HEK293 (cell line): ENCODE measurements at regions not wholly inside any gene's neighbourhood (a gene's known extent, or its start where the extent isn't known, plus 50 kb on each side); places are given as distances from the start of the nearest gene placed in this dataset.
A peak's percentile ranks its signal among the peaks of the same experiment; 100 is the strongest.

Experiments used
- CTCF ChIA-PET: fragments of 350-600 bp; formaldehyde crosslinking; extraction: SDS; loops from one replicate; lab custom pipeline; 2021; ENCODE audit warnings: antibody characterized with exemption; lab: Yijun Ruan, JAX
- POLR2A ChIA-PET: fragments of 300-600 bp; formaldehyde crosslinking; extraction: SDS; loops from one replicate; lab custom pipeline; 2020; ENCODE audit warnings: antibody characterized with exemption, inconsistent platforms; lab: Yijun Ruan, JAX
- H3K27ac ChIP-seq: fragments of 200-500 bp; sonication (Bioruptor generic); 2 replicates; pipeline ENCODE4 v1.5.1; 2014; ENCODE audit warnings: low read depth, low read length, control low read depth, inconsistent platforms; ENCODE audit errors: extremely low read depth
- H3K36me3 ChIP-seq, 2 experiments: fragments of 200-500 bp in 1 of 2; sonication (Bioruptor generic) in 1 of 2; 1 replicate in 1 of 2; 2 replicates in 1 of 2; pipeline ENCODE4 v1.5.1; 2014 to 2017; ENCODE audit warnings: inconsistent platforms in 2 of 2, low read length in 2 of 2; ENCODE audit not compliant: control insufficient read depth in 2 of 2, insufficient read depth in 1 of 2
- H3K4me1 ChIP-seq: fragments of 200-500 bp; sonication (Bioruptor generic); 2 replicates; pipeline ENCODE4 v1.5.1; 2014; ENCODE audit warnings: mild to moderate bottlenecking, low read length, inconsistent platforms; ENCODE audit not compliant: control insufficient read depth, insufficient read depth
- H3K4me3 ChIP-seq: 2 replicates; pipeline ENCODE4 v1.5.1; 2011; ENCODE audit warnings: low read depth, mild to moderate bottlenecking, control low read depth, low read length, moderate library complexity
- H3K9me3 ChIP-seq: fragments of 200-500 bp; sonication (Bioruptor generic); 2 replicates; pipeline ENCODE4 v1.5.1; 2014; ENCODE audit warnings: low read depth, low read length, inconsistent platforms; ENCODE audit not compliant: control insufficient read depth, insufficient read depth
- GLIS1 ChIP-seq: fragments of 450-650 bp; formaldehyde crosslinking; IDR thresholded peaks from 2 replicates; pipeline ENCODE4 v1.5.1; 2016; ENCODE audit warnings: missing biosample characterization, missing genetic modification characterization
- OSR2 ChIP-seq: fragments of 450-650 bp; formaldehyde crosslinking; IDR thresholded peaks from 2 replicates; pipeline ENCODE4 v1.5.1; 2016; ENCODE audit warnings: missing biosample characterization, missing genetic modification characterization
- PRDM1 ChIP-seq: fragments of 450-650 bp; formaldehyde crosslinking; IDR thresholded peaks from 2 replicates; pipeline ENCODE4; 2016; ENCODE audit warnings: missing biosample characterization, missing genetic modification characterization
- SALL2 ChIP-seq: fragments of 450-650 bp; formaldehyde crosslinking; IDR thresholded peaks from 2 replicates; pipeline ENCODE4 v1.5.0; 2017; ENCODE audit warnings: missing biosample characterization, mild to moderate bottlenecking, missing genetic modification characterization, borderline replicate concordance
- SETDB1 ChIP-seq: IDR thresholded peaks from one replicate; pipeline ENCODE4 v1.6.1; 2017; ENCODE audit warnings: mild to moderate bottlenecking, low read length, moderate library complexity, mixed read lengths; ENCODE audit not compliant: insufficient read length
- TRIM28 ChIP-seq: IDR thresholded peaks from 2 replicates; pipeline ENCODE4 v1.6.1; 2011; ENCODE audit warnings: low read length, control low read depth, borderline replicate concordance
- YY1 ChIP-seq: fragments of 450-650 bp; formaldehyde crosslinking; IDR thresholded peaks from 2 replicates; pipeline ENCODE4 v1.5.1; 2018; ENCODE audit warnings: missing biosample characterization, missing genetic modification characterization
- ZBTB1 ChIP-seq: fragments of 450-650 bp; formaldehyde crosslinking; IDR thresholded peaks from 2 replicates; pipeline ENCODE4 v1.5.1; 2016; ENCODE audit warnings: missing biosample characterization, missing genetic modification characterization
- ZBTB20 ChIP-seq: fragments of 450-650 bp; formaldehyde crosslinking; IDR thresholded peaks from 2 replicates; pipeline ENCODE4 v1.5.1; 2016; ENCODE audit warnings: missing biosample characterization, missing genetic modification characterization
- ZBTB48 ChIP-seq: fragments of 450-650 bp; formaldehyde crosslinking; IDR thresholded peaks from 2 replicates; pipeline ENCODE4 v1.5.1; 2016; ENCODE audit warnings: missing biosample characterization, missing genetic modification characterization
- ZBTB8A ChIP-seq: fragments of 450-650 bp; formaldehyde crosslinking; IDR thresholded peaks from 2 replicates; pipeline ENCODE4 v1.5.1; 2016; ENCODE audit warnings: missing biosample characterization, missing genetic modification characterization
- ZFP3 ChIP-seq: fragments of 450-650 bp; formaldehyde crosslinking; IDR thresholded peaks from 2 replicates; pipeline ENCODE4 v1.5.1; 2016; ENCODE audit warnings: low read depth, missing biosample characterization, missing genetic modification characterization
- ZNF19 ChIP-seq: fragments of 450-650 bp; formaldehyde crosslinking; IDR thresholded peaks from 2 replicates; pipeline ENCODE4; 2016; ENCODE audit warnings: missing biosample characterization, missing genetic modification characterization, low read depth
- ZNF24 ChIP-seq: fragments of 450-650 bp; formaldehyde crosslinking; IDR thresholded peaks from 2 replicates; pipeline ENCODE4 v1.5.1; 2016; ENCODE audit warnings: missing biosample characterization, missing genetic modification characterization
- ZNF350 ChIP-seq: fragments of 450-650 bp; formaldehyde crosslinking; IDR thresholded peaks from 2 replicates; pipeline ENCODE4 v1.5.0; 2017; ENCODE audit warnings: missing biosample characterization, mild to moderate bottlenecking, missing genetic modification characterization
- ZNF426 ChIP-seq: fragments of 450-650 bp; formaldehyde crosslinking; IDR thresholded peaks from 2 replicates; pipeline ENCODE4 v1.5.1; 2017; ENCODE audit warnings: missing biosample characterization, missing genetic modification characterization, mild to moderate bottlenecking, inconsistent platforms, moderate library complexity
- ZNF571 ChIP-seq: fragments of 450-650 bp; formaldehyde crosslinking; IDR thresholded peaks from 2 replicates; pipeline ENCODE4 v1.5.0; 2017; ENCODE audit warnings: missing biosample characterization, missing genetic modification characterization
- ZNF585B ChIP-seq: fragments of 450-650 bp; formaldehyde crosslinking; IDR thresholded peaks from 2 replicates; pipeline ENCODE4 v1.5.1; 2016; ENCODE audit warnings: missing biosample characterization, missing genetic modification characterization
- ZNF621 ChIP-seq: fragments of 450-650 bp; formaldehyde crosslinking; IDR thresholded peaks from 2 replicates; pipeline ENCODE4 v1.5.1; 2017; ENCODE audit warnings: missing biosample characterization, missing genetic modification characterization
- ZNF623 ChIP-seq: fragments of 450-650 bp; formaldehyde crosslinking; IDR thresholded peaks from 2 replicates; pipeline ENCODE4 v1.5.1; 2016; ENCODE audit warnings: missing biosample characterization, missing genetic modification characterization
- ZNF768 ChIP-seq: fragments of 450-650 bp; formaldehyde crosslinking; IDR thresholded peaks from 2 replicates; pipeline ENCODE4 v1.5.1; 2018; ENCODE audit warnings: missing biosample characterization, mild to moderate bottlenecking, missing genetic modification characterization
- ZNF791 ChIP-seq: fragments of 450-650 bp; formaldehyde crosslinking; IDR thresholded peaks from 2 replicates; pipeline ENCODE4 v1.5.1; 2016; ENCODE audit warnings: missing biosample characterization, missing genetic modification characterization
- ZSCAN30 ChIP-seq: fragments of 450-650 bp; IDR thresholded peaks from 2 replicates; pipeline ENCODE4 v1.5.1; 2018; ENCODE audit warnings: missing biosample characterization, mild to moderate bottlenecking, missing genetic modification characterization, moderate library complexity
- TF ChIP-seq, protein P1 (sequence below): fragments of 450-650 bp; formaldehyde crosslinking; IDR thresholded peaks from 2 replicates; pipeline ENCODE4 v1.5.1; 2016; ENCODE audit warnings: missing biosample characterization, missing genetic modification characterization
- TF ChIP-seq, protein P2 (sequence below): fragments of 450-650 bp; IDR thresholded peaks from 2 replicates; pipeline ENCODE4 v1.5.1; 2018; ENCODE audit warnings: missing biosample characterization, mild to moderate bottlenecking, missing genetic modification characterization
- TF ChIP-seq, protein P3 (sequence below): fragments of 450-650 bp; formaldehyde crosslinking; IDR thresholded peaks from 2 replicates; pipeline ENCODE4 v1.5.1; 2016; ENCODE audit warnings: missing biosample characterization, missing genetic modification characterization
- TF ChIP-seq, protein P4 (sequence below): fragments of 450-650 bp; formaldehyde crosslinking; IDR thresholded peaks from 2 replicates; pipeline ENCODE4 v1.5.1; 2016; ENCODE audit warnings: missing biosample characterization, missing genetic modification characterization
- TF ChIP-seq, protein P5 (sequence below): fragments of 450-650 bp; formaldehyde crosslinking; IDR thresholded peaks from 2 replicates; pipeline ENCODE4 v1.5.1; 2016; ENCODE audit warnings: missing biosample characterization, missing genetic modification characterization

DNA sequence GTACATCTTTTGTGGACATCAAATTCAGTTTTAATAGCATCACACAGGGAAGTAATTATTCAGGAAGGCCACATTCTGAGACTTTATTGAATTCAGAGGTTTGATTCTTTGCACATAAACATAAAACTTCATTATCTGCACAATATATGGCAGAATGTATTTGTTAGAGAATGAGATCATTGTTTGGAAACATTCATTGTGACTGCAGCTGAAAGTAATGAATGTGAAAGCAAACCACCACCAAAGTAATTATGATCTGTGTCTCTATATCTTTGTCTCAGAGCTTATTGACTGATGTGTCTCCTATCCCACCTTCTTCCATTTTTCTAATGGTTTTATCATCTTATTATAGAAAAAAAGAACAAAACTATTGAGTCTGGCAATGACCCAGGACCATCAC lies 340.9 kb upstream of the PCDH15 start (continued):
- TF ChIP-seq, protein P1, sequence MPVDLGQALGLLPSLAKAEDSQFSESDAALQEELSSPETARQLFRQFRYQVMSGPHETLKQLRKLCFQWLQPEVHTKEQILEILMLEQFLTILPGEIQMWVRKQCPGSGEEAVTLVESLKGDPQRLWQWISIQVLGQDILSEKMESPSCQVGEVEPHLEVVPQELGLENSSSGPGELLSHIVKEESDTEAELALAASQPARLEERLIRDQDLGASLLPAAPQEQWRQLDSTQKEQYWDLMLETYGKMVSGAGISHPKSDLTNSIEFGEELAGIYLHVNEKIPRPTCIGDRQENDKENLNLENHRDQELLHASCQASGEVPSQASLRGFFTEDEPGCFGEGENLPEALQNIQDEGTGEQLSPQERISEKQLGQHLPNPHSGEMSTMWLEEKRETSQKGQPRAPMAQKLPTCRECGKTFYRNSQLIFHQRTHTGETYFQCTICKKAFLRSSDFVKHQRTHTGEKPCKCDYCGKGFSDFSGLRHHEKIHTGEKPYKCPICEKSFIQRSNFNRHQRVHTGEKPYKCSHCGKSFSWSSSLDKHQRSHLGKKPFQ: no peak
- TF ChIP-seq ZNF621 (no peak), ZBTB48 (tag by site-specific recombination) (no peak), OSR2 (tag by site-specific recombination) (no peak)

DNA sequence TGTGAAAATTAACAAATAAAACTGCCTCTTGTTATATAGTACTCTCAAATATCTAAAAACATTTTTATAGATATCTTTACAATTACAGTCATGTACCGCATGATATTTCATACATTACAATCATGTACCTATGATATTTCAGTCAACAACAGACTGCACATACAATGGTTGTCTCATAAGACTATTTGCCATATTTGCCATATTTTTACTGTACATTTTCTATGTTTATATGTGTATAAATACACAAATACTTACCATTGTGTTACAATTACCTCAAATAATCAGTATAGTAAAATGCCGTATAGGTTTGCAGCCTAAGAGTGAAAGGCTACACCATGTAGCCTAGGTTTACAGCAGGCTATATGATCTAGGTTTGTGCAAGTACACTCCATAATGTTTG lies 336.0 kb upstream of the PCDH15 start:
- TF ChIP-seq ZFP3 (tag by site-specific recombination): no peak
- no peak for TF ChIP-seq ZNF426
- TF ChIP-seq TRIM28: 0 out of 2 replicates have a peak, but pooled peaks have one; percentile 71
- peak; percentile 51 for TF ChIP-seq SETDB1
- peak; percentile 74; the same call in 1 of the 2 replicates for TF ChIP-seq ZNF791 (tag by site-specific recombination)
- TF ChIP-seq, all 188 proteins: peak for 3
- CTCF ChIA-PET: interaction anchor here (0.8 kb wide), 1 partner anchor 13 kb away, joined by 3 read pairs; no protein-coding TSS in a partner anchor
- H3K9me3 ChIP-seq: no peaks in the 10 kb centered on the region
- no peaks in the 10 kb centered on the region for H3K36me3 ChIP-seq
- no peaks in the 10 kb centered on the region for H3K4me1 ChIP-seq
- H3K4me3 ChIP-seq: no peak overlapping the region
- POLR2A ChIA-PET: no interaction called here
- H3K27ac ChIP-seq: no peak overlapping the region

DNA sequence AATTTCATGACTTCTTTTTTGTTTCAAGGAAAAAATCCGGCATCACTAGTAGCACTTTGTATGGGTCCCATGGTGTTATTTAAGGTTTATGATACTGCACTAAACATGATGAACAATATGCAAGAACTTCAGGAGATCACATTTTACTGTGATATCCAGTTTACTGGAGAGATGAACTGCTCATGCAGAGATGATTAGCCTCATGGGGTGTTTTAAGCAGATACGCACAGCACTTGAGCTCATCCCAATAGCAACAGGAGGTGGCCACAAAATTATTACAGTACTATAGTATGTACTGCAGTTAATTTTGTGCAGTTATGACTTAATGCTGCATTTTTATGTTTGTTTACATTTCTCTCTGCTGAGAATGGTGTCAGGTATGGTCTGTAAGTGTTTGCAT lies 303.7 kb upstream of the PCDH15 start:
- ChIA-PET CTCF (no interaction called here), POLR2A (no interaction called here)
- no peaks in the 10 kb centered on the region for H3K9me3 ChIP-seq
- H3K36me3 ChIP-seq: no peaks in the 10 kb centered on the region
- no peak overlapping the region for H3K27ac ChIP-seq
- TF ChIP-seq ZNF623 (no peak), SETDB1 (no peak), ZNF19 (tag by site-specific recombination) (no peak), ZNF350 (no peak), ZNF768 (tag by site-specific recombination) (no peak), ZNF585B (no peak), ZBTB20 (tag by site-specific recombination) (no peak), ZBTB8A (no peak), PRDM1 (tag by site-specific recombination) (no peak), ZNF24 (no peak), ZNF571 (tag by site-specific recombination) (no peak), YY1 (tag by site-specific recombination) (no peak), ZSCAN30 (tag by site-specific recombination) (no peak), ZBTB1 (tag by site-specific recombination) (no peak), GLIS1 (no peak), SALL2 (no peak)
- TF ChIP-seq, protein P2, sequence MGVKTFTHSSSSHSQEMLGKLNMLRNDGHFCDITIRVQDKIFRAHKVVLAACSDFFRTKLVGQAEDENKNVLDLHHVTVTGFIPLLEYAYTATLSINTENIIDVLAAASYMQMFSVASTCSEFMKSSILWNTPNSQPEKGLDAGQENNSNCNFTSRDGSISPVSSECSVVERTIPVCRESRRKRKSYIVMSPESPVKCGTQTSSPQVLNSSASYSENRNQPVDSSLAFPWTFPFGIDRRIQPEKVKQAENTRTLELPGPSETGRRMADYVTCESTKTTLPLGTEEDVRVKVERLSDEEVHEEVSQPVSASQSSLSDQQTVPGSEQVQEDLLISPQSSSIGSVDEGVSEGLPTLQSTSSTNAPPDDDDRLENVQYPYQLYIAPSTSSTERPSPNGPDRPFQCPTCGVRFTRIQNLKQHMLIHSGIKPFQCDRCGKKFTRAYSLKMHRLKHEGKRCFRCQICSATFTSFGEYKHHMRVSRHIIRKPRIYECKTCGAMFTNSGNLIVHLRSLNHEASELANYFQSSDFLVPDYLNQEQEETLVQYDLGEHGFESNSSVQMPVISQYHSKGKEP (tag by site-specific recombination): no peak
- TF ChIP-seq, protein P3, sequence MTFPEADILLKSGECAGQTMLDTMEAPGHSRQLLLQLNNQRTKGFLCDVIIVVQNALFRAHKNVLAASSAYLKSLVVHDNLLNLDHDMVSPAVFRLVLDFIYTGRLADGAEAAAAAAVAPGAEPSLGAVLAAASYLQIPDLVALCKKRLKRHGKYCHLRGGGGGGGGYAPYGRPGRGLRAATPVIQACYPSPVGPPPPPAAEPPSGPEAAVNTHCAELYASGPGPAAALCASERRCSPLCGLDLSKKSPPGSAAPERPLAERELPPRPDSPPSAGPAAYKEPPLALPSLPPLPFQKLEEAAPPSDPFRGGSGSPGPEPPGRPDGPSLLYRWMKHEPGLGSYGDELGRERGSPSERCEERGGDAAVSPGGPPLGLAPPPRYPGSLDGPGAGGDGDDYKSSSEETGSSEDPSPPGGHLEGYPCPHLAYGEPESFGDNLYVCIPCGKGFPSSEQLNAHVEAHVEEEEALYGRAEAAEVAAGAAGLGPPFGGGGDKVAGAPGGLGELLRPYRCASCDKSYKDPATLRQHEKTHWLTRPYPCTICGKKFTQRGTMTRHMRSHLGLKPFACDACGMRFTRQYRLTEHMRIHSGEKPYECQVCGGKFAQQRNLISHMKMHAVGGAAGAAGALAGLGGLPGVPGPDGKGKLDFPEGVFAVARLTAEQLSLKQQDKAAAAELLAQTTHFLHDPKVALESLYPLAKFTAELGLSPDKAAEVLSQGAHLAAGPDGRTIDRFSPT (tag by site-specific recombination): no peak
- TF ChIP-seq, protein P4, sequence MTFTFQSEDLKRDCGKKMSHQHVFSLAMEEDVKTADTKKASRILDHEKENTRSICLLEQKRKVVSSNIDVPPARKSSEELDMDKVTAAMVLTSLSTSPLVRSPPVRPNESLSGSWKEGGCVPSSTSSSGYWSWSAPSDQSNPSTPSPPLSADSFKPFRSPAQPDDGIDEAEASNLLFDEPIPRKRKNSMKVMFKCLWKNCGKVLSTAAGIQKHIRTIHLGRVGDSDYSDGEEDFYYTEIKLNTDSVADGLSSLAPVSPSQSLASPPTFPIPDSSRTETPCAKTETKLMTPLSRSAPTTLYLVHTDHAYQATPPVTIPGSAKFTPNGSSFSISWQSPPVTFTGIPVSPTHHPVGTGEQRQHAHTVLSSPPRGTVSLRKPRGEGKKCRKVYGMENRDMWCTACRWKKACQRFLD (tag by site-specific recombination): no peak
- TF ChIP-seq, protein P5, sequence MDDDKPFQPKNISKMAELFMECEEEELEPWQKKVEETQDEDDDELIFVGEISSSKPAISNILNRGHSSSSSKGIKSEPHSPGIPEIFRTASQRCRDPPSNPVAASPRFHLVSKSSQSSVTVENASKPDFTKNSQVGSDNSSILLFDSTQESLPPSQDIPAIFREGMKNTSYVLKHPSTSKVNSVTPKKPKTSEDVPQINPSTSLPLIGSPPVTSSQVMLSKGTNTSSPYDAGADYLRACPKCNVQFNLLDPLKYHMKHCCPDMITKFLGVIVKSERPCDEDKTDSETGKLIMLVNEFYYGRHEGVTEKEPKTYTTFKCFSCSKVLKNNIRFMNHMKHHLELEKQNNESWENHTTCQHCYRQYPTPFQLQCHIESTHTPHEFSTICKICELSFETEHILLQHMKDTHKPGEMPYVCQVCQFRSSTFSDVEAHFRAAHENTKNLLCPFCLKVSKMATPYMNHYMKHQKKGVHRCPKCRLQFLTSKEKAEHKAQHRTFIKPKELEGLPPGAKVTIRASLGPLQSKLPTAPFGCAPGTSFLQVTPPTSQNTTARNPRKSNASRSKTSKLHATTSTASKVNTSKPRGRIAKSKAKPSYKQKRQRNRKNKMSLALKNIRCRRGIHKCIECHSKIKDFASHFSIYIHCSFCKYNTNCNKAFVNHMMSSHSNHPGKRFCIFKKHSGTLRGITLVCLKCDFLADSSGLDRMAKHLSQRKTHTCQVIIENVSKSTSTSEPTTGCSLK (tag by site-specific recombination): no peak
- H3K4me3 ChIP-seq: no peak overlapping the region
- H3K4me1 ChIP-seq: no peaks in the 10 kb centered on the region
